ENCODE measurements at regions not wholly inside any gene's neighbourhood (a gene's known extent, or its start where the extent isn't known, plus 50 kb on each side); places are given as distances from the start of the nearest gene placed in this dataset.
A peak's percentile ranks its signal among the peaks of the same experiment; 100 is the strongest.

DNA sequence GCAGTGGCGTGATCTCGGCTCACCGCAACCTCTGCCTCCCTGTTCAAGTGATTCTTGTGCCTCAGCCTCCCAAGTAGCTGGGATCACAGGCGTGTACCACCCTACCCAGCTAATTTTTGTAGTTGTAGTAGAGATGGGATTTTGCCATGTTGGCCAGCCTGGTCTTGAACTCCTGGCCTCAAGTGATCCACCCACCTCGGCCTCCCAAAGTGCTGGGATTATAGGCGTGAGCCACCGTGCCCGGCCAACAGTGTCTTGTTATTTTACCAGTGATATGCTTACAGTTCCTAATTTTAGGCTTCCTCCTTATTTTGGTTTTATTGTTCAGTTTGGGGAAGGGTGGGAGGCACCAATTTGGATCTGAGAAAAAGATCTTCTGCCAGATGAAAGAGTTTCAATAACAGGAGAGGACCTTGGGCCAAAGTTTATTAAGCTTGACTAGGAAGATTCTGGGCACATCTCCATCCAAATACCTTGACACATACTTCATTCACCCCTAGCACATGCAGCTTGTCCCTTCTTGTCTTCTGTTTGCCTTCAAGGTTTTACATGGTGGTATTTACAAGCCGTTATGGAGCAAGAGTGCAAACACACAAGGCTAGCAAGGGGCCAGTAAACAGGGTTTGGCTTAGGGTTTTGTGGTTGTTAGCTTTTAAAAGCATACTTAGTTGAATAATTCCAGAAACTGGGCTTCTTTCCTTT is 168.1 kb upstream of the DMRT1 start (continued):
- peak; percentile 47 for TF ChIP-seq ZNF687 (CRISPR knock-in tag; IDR thresholded peaks at IDR 0.05)
- no peak for TF ChIP-seq NFE2L1 (CRISPR knock-in tag; IDR thresholded peaks at IDR 0.05; ENCODE audit: borderline replicate concordance)
- TF ChIP-seq SCMH1 (CRISPR knock-in tag; IDR thresholded peaks at IDR 0.05; ENCODE audit: borderline replicate concordance), result no peak
- no peak for TF ChIP-seq ZNF33A (CRISPR knock-in tag; IDR thresholded peaks at IDR 0.05; ENCODE audit: borderline replicate concordance)
- no peak for TF ChIP-seq XBP1 (CRISPR knock-in tag; IDR thresholded peaks at IDR 0.05)
- TF ChIP-seq ZMYM2 (CRISPR knock-in tag; IDR thresholded peaks at IDR 0.05), result 0 out of 2 replicates have a peak, but pooled peaks have one; percentile 56
- TF ChIP-seq RARA (CRISPR knock-in tag; IDR thresholded peaks at IDR 0.05), result no peak; the same call in 1 of the 2 replicates
- TF ChIP-seq, protein P1, sequence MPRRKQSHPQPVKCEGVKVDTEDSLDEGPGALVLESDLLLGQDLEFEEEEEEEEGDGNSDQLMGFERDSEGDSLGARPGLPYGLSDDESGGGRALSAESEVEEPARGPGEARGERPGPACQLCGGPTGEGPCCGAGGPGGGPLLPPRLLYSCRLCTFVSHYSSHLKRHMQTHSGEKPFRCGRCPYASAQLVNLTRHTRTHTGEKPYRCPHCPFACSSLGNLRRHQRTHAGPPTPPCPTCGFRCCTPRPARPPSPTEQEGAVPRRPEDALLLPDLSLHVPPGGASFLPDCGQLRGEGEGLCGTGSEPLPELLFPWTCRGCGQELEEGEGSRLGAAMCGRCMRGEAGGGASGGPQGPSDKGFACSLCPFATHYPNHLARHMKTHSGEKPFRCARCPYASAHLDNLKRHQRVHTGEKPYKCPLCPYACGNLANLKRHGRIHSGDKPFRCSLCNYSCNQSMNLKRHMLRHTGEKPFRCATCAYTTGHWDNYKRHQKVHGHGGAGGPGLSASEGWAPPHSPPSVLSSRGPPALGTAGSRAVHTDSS (CRISPR knock-in tag; conservative IDR thresholded peaks at IDR 0.05), result no peak
- TF ChIP-seq FOSL1 (CRISPR knock-in tag; IDR thresholded peaks at IDR 0.05; ENCODE audit: borderline replicate concordance), result no peak
- no peak for TF ChIP-seq POLR2G (IDR thresholded peaks at IDR 0.05; ENCODE audit: low read depth, low read length)
- no peak for TF ChIP-seq ZNF251 (CRISPR knock-in tag; IDR thresholded peaks at IDR 0.05)
- no peak for TF ChIP-seq KMT2B (CRISPR knock-in tag; IDR thresholded peaks at IDR 0.05)
- TF ChIP-seq TFE3 (CRISPR knock-in tag; IDR thresholded peaks at IDR 0.05), result no peak
- TF ChIP-seq TARDBP (CRISPR knock-in tag; IDR thresholded peaks at IDR 0.05), result peak; percentile 24; the same call in 1 of the 2 replicates
- no peak for TF ChIP-seq ZNF337 (CRISPR knock-in tag; IDR thresholded peaks at IDR 0.05; ENCODE audit: borderline replicate concordance, low read depth)
- TF ChIP-seq MED13 (CRISPR knock-in tag; IDR thresholded peaks at IDR 0.05), result no peak
- TF ChIP-seq, protein P2, sequence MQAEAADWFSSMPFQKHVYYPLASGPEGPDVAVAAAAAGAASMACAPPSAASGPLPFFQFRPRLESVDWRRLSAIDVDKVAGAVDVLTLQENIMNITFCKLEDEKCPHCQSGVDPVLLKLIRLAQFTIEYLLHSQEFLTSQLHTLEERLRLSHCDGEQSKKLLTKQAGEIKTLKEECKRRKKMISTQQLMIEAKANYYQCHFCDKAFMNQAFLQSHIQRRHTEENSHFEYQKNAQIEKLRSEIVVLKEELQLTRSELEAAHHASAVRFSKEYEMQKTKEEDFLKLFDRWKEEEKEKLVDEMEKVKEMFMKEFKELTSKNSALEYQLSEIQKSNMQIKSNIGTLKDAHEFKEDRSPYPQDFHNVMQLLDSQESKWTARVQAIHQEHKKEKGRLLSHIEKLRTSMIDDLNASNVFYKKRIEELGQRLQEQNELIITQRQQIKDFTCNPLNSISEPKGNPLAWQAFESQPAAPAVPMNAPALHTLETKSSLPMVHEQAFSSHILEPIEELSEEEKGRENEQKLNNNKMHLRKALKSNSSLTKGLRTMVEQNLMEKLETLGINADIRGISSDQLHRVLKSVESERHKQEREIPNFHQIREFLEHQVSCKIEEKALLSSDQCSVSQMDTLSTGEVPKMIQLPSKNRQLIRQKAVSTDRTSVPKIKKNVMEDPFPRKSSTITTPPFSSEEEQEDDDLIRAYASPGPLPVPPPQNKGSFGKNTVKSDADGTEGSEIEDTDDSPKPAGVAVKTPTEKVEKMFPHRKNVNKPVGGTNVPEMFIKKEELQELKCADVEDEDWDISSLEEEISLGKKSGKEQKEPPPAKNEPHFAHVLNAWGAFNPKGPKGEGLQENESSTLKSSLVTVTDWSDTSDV (CRISPR knock-in tag; IDR thresholded peaks at IDR 0.05), result no peak
- TF ChIP-seq, protein P3, sequence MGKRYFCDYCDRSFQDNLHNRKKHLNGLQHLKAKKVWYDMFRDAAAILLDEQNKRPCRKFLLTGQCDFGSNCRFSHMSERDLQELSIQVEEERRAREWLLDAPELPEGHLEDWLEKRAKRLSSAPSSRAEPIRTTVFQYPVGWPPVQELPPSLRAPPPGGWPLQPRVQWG (CRISPR knock-in tag; IDR thresholded peaks at IDR 0.05; ENCODE audit: borderline replicate concordance, low read depth), result no peak
- TF ChIP-seq ZMAT3 (CRISPR knock-in tag; conservative IDR thresholded peaks at IDR 0.05), result no peak
- no peak for TF ChIP-seq HNRNPLL (IDR thresholded peaks at IDR 0.05; ENCODE audit: low read depth, low read length, poor library complexity, severe bottlenecking)

Data from HepG2 (cell line).